H54 (cell line): ENCODE measurements at regions not wholly inside any gene's neighbourhood (a gene's known extent, or its start where the extent isn't known, plus 50 kb on each side); places are given as distances from the start of the nearest gene placed in this dataset.
"Not testable (repeated sequence)": the region's sequence is repeated elsewhere in the genome, so short reads cannot be mapped to it uniquely, and the experiment has no call there.

Source experiments
- DNase-seq: peaks from one replicate; pipeline ENCODE4 v3.0.0; 2011; ENCODE audit warnings: low spot score, mixed read lengths; ENCODE audit not compliant: insufficient read length
- FAIRE-seq: peaks from 3 replicates; lab custom pipeline; 2011; peaks lifted over from hg19 to GRCh38; lab: Jason Lieb, UNC
- POLR2A ChIP-seq: IDR thresholded peaks from 2 replicates; pipeline ENCODE4 v1.6.1; 2011; ENCODE audit warnings: low read depth, mild to moderate bottlenecking, low read length

DNA sequence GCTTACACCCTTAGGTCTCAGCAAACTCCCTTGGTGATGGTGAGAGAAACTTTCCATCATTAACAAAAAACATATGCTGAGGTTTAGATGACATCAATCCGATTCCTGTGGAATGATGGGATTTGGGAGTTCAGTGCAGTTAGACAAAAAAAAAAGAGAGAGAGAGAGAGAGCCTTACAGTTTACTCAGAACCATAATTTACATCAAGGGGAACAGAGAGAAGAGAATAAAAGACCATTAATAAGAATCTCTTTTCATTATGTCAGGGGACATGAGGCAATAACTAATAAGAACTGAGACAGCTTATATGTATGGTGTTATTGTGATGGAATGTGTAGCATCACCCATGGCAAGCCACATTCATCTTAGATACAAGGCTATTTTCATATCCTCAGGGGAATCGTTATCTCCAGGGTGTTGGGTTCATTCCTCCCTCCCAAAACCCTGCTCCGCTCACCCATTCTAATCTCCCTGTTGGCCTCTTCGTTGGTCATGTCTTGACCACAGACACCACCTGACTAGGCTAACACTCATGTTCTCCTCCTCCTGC lies 175.7 kb upstream of the MXRA5 start:
- TF ChIP-seq POLR2A = no peak
- DNase-seq (no peak), FAIRE-seq (no peak)

- DNase-seq (no peak), FAIRE-seq (no peak)
- TF ChIP-seq POLR2A = no peak
Observed at GRCh38 chrX:3521396-3521795, 174.9 kb upstream of the MXRA5 start.

DNA sequence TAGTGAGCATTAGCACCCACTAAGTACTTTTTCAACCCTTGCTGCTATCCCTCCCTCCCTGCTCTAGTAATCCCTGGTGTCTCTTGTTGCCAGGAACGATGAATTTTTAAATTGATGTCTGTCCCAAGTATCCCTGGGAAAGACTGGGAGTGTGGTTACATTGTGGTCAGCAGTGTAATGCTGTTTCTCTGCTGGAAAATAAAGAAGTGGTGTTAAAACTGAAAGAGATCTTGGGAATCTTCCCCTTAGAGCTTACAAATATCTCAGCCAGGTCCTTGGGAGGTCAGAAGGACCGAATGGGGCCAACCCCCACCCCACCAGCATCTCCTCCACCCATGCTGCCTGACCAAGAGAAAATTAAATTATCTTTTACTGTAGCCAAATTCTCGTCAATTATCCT lies 174.5 kb upstream of the MXRA5 start:
- no peak for TF ChIP-seq POLR2A
- DNase-seq = no peak
- FAIRE-seq = no peak

DNA sequence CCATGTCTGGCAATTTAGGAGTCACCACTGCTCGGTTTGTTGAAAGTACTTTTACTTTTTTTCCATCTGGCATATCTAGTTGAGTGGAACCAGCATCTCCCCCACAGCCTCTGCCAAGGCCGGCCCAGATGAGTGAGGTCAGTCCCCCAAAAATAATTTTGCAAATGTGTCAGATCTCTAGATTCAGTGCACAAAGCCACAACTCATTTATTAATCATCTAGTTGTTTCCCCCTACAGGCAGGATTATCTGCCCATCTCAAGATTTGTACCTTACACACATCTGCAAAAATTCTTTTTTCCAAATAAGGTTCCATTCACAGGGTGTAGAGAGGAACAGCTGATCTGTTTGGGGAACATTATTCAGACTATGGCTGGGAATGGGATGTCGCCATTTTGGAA lies 174.0 kb upstream of the MXRA5 start:
- DNase-seq = no peak
- no peak for FAIRE-seq
- no peak for TF ChIP-seq POLR2A

DNA sequence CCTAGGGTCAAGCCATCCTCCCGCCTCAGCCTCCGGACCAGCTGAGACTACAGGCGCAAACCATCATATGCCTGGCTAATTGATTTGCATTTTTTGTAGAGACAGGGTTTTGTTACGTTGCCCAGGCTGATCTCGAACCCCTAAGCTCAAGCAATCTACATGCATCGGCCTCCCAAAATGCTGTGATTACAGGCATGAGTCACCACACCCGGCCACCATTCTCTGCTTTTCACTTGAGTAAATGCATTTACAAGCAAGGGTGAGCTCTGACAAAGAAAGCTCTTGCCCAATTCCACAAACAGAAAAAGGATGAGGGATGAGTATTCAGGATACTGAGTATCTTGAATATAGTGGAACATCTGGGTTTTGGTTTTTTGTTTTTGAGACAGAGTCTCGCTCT lies 172.9 kb upstream of the MXRA5 start:
- not testable (repeated sequence) for DNase-seq, FAIRE-seq

DNA sequence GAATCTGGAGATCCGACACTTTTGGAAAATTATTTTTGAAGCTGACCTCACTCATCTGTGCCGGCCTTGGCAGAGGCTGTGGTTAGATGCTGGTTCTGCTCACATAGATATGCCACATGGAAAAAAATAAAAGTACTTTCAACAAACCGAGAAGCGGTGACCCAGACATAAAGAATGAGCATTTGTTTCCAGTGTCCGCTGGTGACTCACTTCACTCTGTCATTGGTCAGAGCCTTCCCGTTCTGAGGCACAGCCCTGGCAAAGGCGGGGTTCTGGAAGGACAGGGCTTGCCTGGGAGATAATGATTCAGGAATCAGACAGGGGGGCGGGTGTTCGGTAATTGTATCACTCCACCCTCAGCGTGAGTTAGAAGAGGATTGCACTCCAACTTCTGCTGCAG lies 172.4 kb upstream of the MXRA5 start:
- DNase-seq = peak; percentile 12
- no peak for TF ChIP-seq POLR2A
- FAIRE-seq = no peak

DNA sequence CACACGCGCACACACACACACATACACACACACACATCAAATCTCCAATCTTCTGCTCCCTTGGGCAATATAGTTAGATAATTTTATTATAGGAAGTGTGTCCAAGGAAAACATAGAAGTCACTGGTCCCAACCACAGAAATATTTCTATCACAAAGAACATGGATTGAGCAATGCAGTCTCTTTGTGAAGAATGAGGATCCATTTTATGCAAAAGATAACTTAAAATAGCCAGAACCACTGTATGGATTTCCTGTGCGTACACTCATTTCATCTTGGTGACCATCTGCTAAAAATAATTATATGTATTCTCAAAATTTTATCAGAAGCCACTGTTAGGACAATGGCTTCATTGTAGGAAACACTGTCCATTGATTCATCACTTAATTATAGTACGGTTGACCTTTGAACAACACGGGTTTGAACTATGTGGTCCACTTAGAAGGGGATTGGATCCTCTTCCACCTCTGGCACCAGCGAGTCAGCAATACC lies 169.6 kb upstream of the MXRA5 start:
- FAIRE-seq (no peak), DNase-seq (no peak)
- TF ChIP-seq POLR2A = no peak

- no peak for FAIRE-seq
- no peak for TF ChIP-seq POLR2A
- no peak for DNase-seq
Observed at GRCh38 chrX:3514996-3515395, 168.5 kb upstream of the MXRA5 start.

DNA sequence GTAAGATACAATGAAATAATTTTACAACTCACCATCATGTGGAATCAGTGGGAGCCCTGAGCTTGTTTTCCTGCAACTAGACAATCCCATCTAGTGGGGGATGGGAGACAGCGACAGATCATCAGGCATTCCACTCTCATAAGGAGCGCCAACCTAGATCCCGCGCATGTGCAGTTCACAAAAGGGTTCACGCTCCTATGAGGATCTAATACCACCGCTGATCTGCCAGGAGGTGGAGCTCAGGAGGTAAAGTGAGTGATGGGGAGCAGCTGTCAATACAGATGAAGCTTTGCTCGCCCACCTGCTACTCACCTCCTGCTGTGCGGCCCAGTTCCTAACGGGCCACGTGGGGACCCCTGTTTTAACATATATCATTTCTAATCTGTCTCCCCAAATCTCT lies 165.7 kb upstream of the MXRA5 start:
- DNase-seq = not testable (repeated sequence)

GRCh38 chrX:3509934-3510333 lies 163.5 kb upstream of the MXRA5 start:
- no peak for TF ChIP-seq POLR2A
- no peak for FAIRE-seq
- DNase-seq = no peak

More for the DNA sequence above, 165.7 kb upstream of the MXRA5 start:
- not testable (repeated sequence) for FAIRE-seq

DNA sequence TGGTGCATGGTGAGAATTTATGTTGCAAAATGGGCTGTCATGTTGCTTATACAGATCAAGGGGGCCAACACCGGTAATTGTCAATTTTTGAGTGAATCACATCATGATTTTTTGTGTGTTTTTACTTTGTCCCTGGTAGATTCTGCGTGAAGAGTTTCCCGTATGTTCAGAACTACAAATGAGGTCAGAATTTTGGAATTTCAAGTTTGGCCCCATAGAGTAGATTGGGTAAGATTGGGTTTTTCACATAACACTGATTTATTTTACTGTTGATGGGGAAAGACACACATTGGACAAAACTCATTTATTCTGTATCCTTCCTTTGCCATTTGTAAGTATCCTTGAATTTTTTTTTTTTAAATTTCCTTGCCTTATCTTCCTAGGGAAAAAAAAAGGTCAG lies 158.5 kb upstream of the MXRA5 start:
- no peak for FAIRE-seq
- DNase-seq = no peak
- no peak for TF ChIP-seq POLR2A

- DNase-seq (no peak), FAIRE-seq (no peak)
- TF ChIP-seq POLR2A = no peak
Observed at GRCh38 chrX:3501833-3502535, 155.5 kb upstream of the MXRA5 start.

DNA sequence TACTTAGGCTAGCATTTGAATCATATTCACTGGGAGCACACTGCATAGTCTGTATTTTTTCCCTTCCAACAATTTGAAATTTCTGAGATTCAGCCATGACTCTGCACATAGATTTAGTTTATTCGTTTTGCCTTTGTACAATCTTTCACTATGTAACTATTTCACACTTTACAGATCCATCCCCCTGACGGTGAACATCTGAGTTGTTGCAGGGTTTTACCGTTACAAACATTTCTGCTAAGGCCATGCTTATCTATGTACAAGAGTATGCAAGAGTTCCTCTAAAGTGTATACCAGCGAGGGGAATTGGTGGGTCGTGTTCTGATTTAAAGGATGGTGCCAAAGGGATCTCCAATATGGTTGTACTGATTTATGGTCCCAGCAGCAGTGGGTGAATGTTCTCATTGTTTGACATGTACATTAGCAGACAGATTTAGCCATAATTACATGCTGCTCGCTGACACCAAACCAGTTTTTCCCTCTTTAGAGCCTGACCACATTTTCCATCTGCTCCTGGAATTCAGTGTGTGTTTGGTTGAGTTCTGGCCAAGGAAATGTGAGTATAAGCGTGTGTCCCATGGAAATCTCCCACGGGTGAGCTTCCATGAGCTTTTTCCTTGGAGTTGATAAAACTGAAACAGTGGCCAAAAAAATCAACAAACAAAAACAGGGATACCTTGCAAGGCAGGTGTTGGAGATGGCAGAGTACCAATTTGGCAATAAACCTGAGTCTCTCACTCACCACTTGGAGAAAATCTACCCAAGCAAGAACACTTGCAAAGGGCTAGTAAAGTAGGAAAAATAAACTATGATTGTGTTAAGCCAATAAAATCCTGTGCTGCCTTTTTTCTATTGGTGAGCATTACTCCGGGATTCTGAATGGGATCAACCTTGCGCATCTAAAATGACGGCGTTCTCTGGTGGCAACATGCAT lies 149.7 kb upstream of the MXRA5 start:
- FAIRE-seq = not testable (repeated sequence)

DNA sequence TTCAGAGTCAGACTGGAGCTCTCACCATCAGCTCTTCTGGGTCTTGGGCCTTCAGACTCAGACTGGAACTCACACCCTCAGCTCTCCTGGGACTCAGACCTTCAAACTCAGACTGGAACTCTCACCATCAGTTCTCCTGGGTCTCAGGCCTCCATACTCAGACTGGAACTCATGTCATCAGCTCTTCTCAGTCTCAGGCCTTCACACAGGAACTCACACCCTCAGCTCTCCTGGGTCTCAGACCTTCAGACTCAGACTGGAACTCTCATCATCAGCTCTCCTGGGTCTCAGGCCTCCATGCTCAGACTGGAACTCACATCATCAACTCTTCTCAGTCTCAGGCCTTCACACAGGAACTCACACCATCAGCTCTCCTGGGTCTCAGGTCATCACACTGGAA lies 147.2 kb upstream of the MXRA5 start:
- TF ChIP-seq POLR2A = no peak
- FAIRE-seq = no peak
- DNase-seq = no peak

More for the DNA sequence above, 149.7 kb upstream of the MXRA5 start:
- not testable (repeated sequence) for DNase-seq
